Right atrium auricular region (tissue), 2 donors: ENCODE measurements at regions not wholly inside any gene's neighbourhood (a gene's known extent, or its start where the extent isn't known, plus 50 kb on each side); places are given as distances from the start of the nearest gene placed in this dataset.

Source experiments
- DNase-seq: peaks from one replicate; pipeline ENCODE4 v3.0.0-alpha.2; 2019; ENCODE audit warnings: low spot score
- H3K27ac ChIP-seq, 2 donors: fragments of 200-600 bp; sonication (generic); 1 replicate in 1 of 2; 2 replicates in 1 of 2; pipeline ENCODE4 v1.5.1; 2016 to 2019
- H3K27me3 ChIP-seq, 2 donors: fragments of 200-600 bp; sonication (generic); one replicate each; pipeline versions ENCODE4 v1.5.1 to v1.6.0; 2017 to 2019
- H3K36me3 ChIP-seq: fragments of 200-600 bp; sonication (generic); one replicate; pipeline ENCODE4 v1.5.1; 2016
- H3K4me1 ChIP-seq, 2 donors: fragments of 200-600 bp; sonication (generic); one replicate each; pipeline versions ENCODE4 v1.5.1 to v1.6.0; 2017 to 2019
- H3K4me3 ChIP-seq, 2 donors: fragments of 200-600 bp; sonication (generic); 1 replicate in 1 of 2; 2 replicates in 1 of 2; pipeline ENCODE4 v1.5.1; 2017 to 2019; ENCODE audit warnings: mild to moderate bottlenecking in 1 of 2, moderate library complexity in 1 of 2
- H3K9me3 ChIP-seq, 2 donors: fragments of 200-600 bp; sonication (generic); one replicate each; pipeline ENCODE4 v1.5.1; 2019
- CTCF ChIP-seq, 2 donors: fragments of 200-600 bp; sonication (generic); IDR thresholded peaks; one replicate each; pipeline ENCODE4 v1.5.1; 2019; ENCODE audit warnings: antibody characterized with exemption in 2 of 2

GRCh38 chr4:166400270-166400894, 527.3 kb downstream of the TLL1 start:
- no peak for TF ChIP-seq CTCF (IDR thresholded peaks at IDR 0.05)
- DNase-seq: no peak
- H3K27me3 ChIP-seq: no peaks in the 10 kb centered on the region

GRCh38 chr4:166413356-166413755, 540.3 kb downstream of the TLL1 start:
- no peak overlapping the region for H3K4me3 ChIP-seq
- no peaks in the 10 kb centered on the region for H3K4me1 ChIP-seq
- no peak for DNase-seq
- no peaks in the 10 kb centered on the region for H3K27me3 ChIP-seq
- no peak overlapping the region for H3K27ac ChIP-seq
- H3K9me3 ChIP-seq: no peaks in the 10 kb centered on the region
- H3K36me3 ChIP-seq: no peaks in the 10 kb centered on the region
- no peak for TF ChIP-seq CTCF (IDR thresholded peaks at IDR 0.05)

More at GRCh38 chr4:166400270-166400894, 527.3 kb downstream of the TLL1 start:
- H3K36me3 ChIP-seq: no peaks in the 10 kb centered on the region
- H3K4me1 ChIP-seq: no peaks in the 10 kb centered on the region
- no peaks in the 10 kb centered on the region for H3K9me3 ChIP-seq
- H3K27ac ChIP-seq: no peak overlapping the region
- H3K4me3 ChIP-seq: no peak overlapping the region

- no peak overlapping the region for H3K4me3 ChIP-seq
- no peaks in the 10 kb centered on the region for H3K27me3 ChIP-seq
- TF ChIP-seq CTCF (IDR thresholded peaks at IDR 0.05): no peak
- no peak overlapping the region for H3K27ac ChIP-seq
- no peak for DNase-seq
- H3K9me3 ChIP-seq: no peaks in the 10 kb centered on the region
- H3K4me1 ChIP-seq: no peaks in the 10 kb centered on the region
- H3K36me3 ChIP-seq: no peaks in the 10 kb centered on the region
Observed at GRCh38 chr4:166414431-166414830, 541.4 kb downstream of the TLL1 start.

GRCh38 chr4:166415749-166416148, 542.7 kb downstream of the TLL1 start:
- no peak overlapping the region for H3K27ac ChIP-seq
- no peaks in the 10 kb centered on the region for H3K9me3 ChIP-seq
- no peaks in the 10 kb centered on the region for H3K36me3 ChIP-seq
- H3K4me1 ChIP-seq: no peaks in the 10 kb centered on the region
- DNase-seq: no peak
- TF ChIP-seq CTCF (IDR thresholded peaks at IDR 0.05): no peak
- no peak overlapping the region for H3K4me3 ChIP-seq
- H3K27me3 ChIP-seq: no peaks in the 10 kb centered on the region

- no peak for DNase-seq
- H3K27me3 ChIP-seq: no peaks in the 10 kb centered on the region
- H3K4me1 ChIP-seq: no peaks in the 10 kb centered on the region
- H3K36me3 ChIP-seq: no peaks in the 10 kb centered on the region
- no peak overlapping the region for H3K27ac ChIP-seq
- no peaks in the 10 kb centered on the region for H3K9me3 ChIP-seq
- TF ChIP-seq CTCF (IDR thresholded peaks at IDR 0.05): no peak
- H3K4me3 ChIP-seq: no peak overlapping the region
Observed at GRCh38 chr4:166421556-166422156, 548.6 kb downstream of the TLL1 start.

- Histone ChIP-seq H3K9me3 (no peaks in the 10 kb centered on the region), H3K27me3 (no peaks in the 10 kb centered on the region), H3K36me3 (no peaks in the 10 kb centered on the region), H3K4me1 (no peaks in the 10 kb centered on the region), H3K4me3 (no peak overlapping the region), H3K27ac (no peak overlapping the region)
- no peak for DNase-seq
- TF ChIP-seq CTCF (IDR thresholded peaks at IDR 0.05): no peak
Observed at GRCh38 chr4:166422475-166422874, 549.4 kb downstream of the TLL1 start.
